ENCODE measurements at regions not wholly inside any gene's neighbourhood (a gene's known extent, or its start where the extent isn't known, plus 50 kb on each side); places are given as distances from the start of the nearest gene placed in this dataset.

- no peak for TF ChIP-seq POLR2AphosphoS5 (IDR thresholded peaks at IDR 0.05; ENCODE audit: low read depth)
- no peak for TF ChIP-seq CTCF (conservative IDR thresholded peaks at IDR 0.05; ENCODE audit: low read depth in 2 of 2)
- TF ChIP-seq REST (IDR thresholded peaks at IDR 0.05; ENCODE audit: unreplicated experiment), result no peak
- no peak for TF ChIP-seq EZH2phosphoT487 (IDR thresholded peaks at IDR 0.05; ENCODE audit: unreplicated experiment)
- TF ChIP-seq EZH2 (IDR thresholded peaks at IDR 0.05; ENCODE audit: low read depth, unreplicated experiment), result no peak
- TF ChIP-seq CREB1 (CRISPR knock-in tag; IDR thresholded peaks at IDR 0.05; ENCODE audit: low read depth), result no peak
- no peak for TF ChIP-seq JUNB (IDR thresholded peaks at IDR 0.05; ENCODE audit: unreplicated experiment)
- TF ChIP-seq ZNF331 (CRISPR knock-in tag; IDR thresholded peaks at IDR 0.05; ENCODE audit: low read depth), result no peak
Observed at GRCh38 chr10:107232013-107232412, 67.5 kb upstream of the SORCS1 start.

All from GM23338 (cell line).